HG02759 (cell line): ENCODE measurements at regions not wholly inside any gene's neighbourhood (a gene's known extent, or its start where the extent isn't known, plus 50 kb on each side); places are given as distances from the start of the nearest gene placed in this dataset.

ENCODE experiments used
- ATAC-seq: cut with Tn5 transposase; IDR thresholded peaks from one replicate; pipeline ENCODE4 v1.9.1; 2021; ENCODE audit warnings: mild to moderate bottlenecking, moderate library complexity; ENCODE audit not compliant: unreplicated experiment

DNA sequence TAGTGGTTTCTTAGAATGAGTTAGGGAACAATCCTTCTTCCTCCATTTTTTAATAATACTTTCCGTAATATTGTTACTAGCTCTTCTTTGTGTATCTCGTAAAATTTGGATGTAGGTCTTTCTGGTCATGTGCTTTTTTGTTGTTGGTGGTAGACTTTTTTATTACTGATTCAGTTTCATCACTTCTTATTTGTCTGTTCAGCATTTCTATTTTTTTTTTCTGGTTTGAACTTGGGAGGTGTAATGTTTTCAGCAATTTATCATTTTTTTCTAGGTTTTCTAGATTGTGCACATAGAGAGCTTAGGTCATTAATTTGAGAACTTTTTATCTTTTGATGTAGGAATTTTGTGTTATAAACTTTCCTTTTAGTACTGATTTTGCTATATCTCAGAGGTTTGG, 1299.9 kb downstream of the FSCB start:
- ATAC-seq, result no peak

DNA sequence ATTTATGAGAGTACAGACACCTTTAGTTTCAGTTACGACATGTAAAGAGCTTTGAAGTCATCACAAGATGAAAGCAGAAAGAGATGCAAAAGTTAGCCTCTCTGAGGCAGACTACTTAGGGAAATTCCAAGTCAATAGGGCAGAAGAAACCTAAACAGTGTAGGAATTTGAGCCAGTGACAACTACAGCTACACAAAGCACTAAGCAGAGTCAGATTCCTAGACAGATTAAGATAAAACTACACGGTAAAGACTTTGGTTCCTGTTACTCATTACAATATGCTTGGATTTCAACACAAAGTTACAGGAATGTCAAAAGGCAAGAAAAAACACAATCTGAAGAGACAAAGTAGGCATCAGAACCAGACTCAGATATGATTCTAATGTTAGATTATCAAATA, 1302.3 kb downstream of the FSCB start:
- ATAC-seq, result no peak

DNA sequence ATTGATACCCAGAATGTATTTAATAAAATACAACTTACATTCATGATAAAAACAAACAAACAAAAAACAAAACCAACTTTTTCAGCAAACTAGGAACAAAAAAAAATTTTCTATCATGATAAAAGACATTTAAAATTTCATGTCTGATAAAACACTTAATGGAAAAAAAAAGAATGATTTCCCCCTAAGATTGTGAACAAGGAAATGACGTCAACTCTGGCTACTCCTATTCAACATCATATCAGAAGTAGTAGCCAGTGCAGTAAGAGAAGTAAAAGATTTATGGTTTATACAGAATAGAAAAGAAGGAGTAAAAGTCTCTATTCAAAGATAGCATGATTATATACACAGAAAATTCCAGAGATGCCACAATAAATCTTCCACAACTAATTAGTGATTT, 1306.6 kb downstream of the FSCB start:
- ATAC-seq, result no peak

DNA sequence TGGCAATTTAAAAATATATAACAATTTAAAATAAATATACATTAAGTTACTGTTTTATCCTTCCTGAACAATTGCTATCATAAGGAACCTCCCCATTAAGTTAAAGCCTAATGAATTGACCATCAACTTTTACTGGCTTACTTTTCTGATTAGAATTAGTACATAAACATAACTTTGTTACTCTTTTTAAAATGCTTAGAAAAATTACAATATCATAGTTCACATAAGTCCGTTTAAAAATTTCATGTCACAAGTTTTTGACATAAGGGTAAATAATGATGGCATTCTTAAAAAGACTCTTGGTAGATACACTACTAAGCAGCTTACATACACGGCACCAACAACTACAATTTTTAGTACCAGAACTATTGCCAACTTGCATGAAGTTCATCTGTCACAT, 1308.6 kb downstream of the FSCB start:
- no peak for ATAC-seq

DNA sequence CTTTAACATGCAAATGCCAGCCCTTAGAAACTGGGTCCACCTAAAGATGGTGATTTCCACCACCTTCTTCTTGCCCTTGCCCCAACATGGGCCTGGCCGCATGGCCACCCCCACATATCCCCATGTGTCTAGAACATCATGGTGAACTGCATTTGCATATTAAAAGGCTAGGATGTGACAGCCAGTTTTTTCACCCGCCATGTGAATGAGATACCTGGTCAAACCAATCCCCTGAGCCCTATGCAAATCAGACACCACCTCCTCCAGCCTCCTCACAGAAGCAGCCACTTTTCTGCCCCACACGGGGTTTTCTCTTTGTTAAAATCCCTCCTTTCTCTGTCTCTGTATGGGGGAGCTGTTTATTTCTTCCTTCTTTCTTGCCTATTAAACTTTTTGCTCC, 1322.5 kb downstream of the FSCB start:
- ATAC-seq, result no peak

DNA sequence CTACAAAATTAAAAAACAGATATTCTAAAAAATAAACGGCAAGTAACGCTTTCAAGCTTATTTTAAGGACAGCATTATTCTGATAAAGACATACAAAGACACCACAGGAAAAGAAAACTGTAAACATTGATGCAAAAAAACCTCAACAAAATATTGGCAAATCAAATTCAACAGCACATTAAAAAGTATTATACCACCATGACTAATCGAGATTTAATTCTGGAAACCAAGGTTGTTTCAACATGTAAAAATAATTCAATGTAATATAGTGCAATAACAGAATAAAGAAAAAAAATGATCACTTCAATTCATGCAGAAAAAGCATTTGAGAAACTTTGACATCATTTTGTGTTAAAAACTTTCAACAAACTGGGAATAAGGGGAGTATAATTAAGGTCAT, 1323.2 kb downstream of the FSCB start:
- ATAC-seq, result no peak

DNA sequence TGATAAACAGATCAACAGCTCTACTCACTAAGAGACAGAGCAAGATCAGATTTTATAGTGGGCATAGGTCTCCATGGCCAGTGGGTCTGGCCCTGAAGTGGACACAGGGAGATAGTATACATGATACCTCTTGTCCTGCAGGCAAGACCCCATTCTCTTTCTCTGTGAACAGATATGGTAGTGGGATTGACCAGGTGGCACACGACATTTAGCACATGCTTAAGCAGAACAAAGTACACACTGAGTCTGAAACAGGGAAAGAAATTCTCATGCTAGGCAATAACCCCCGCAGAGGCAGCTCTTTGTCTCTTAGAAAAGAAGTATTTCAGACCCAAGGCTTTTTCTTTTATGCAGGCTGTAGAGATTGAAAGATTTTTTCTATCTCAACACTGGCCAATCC, 1331.2 kb downstream of the FSCB start:
- no peak for ATAC-seq

DNA sequence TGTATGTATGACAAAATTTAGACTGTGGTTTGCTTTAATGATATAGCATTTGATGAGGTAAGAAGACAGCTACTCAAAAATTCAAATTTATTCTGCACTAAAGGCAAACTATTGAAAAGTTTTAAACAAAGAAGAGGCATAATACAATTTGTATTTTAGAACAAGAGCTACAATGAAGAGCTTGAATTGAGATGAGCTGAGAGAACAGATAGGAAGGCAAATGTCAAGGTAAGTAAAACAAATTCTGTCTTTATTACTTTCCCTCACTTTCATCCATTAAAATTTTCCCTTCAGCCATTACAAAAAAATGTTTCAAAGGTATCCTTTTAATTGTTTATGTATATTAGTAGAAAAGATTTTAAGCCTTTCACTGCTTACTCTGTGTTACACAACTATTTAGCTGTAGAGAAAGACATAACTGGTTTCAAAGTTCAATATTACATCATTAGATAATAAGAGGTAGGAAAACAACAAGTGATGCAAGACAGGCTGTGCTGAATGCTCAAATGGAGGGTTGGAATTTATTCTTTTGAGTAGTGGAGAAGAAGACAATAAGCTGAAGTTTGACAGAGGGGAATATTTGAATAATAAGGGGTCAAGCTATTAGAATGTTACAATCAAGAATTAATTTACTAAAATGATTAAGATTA, 1334.1 kb downstream of the FSCB start:
- ATAC-seq, result no peak

DNA sequence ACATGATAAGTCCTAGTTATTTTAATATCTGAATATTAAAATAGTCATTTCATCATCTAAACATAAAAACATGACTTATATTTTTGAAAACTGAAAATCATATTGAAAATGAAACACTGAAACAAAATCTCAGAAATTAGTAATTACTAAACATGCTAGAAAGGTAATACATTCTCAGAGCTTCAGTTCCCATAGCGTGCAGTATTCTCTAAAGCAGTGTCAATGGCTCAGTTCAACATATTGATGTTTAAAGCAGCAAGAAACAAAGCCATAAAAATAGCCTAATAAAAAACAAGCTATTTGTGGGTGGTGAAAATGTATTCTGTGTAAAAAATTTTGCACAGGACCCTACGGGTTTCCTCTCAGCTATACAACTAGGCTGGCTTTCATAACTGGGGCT, 1337.4 kb downstream of the FSCB start:
- peak; percentile 54 for ATAC-seq

DNA sequence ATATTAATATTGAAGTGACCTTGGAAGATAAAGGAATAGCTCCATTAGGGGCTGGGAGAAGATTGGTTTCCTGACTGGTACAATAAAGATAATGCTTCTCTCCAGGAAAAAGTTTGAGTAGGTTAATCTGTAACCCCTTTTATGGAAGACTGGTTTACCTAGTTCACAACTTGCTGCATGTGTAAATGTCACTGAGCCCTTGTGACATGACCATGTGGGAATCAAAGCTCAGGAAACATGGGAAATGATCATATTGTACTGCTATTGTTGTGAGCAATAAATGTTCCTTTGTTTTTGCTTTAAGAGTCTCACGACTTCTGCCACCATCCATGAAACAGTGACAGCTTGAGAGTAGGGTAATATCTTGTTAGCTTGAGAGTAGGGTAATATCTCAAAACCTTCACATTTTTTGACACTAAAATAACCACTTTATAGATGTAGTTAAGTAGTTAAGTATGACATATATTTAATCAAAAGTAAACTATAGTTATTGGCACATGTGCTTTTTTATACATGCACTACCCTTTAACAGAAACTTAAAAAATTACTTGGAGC, 1338.6 kb downstream of the FSCB start:
- no peak for ATAC-seq

DNA sequence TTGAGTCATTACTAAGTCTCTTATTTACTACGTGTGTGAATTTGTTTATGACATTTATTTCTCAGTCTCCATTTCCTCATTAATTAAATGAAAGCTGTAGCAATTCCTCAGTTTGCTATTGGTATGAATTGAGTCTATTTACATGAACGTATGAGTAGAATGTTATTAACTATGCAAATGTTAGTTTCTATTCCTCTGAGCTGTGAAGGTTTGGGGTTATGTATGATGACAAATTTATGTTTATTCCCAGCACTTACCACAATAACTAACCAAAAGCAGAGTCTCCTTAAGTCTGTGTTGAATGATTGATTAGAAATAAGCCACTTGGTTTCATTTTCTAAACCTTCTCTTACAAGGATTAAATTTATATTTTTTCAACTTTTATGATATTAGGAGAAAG, 1340.9 kb downstream of the FSCB start:
- ATAC-seq, result peak; percentile 69

DNA sequence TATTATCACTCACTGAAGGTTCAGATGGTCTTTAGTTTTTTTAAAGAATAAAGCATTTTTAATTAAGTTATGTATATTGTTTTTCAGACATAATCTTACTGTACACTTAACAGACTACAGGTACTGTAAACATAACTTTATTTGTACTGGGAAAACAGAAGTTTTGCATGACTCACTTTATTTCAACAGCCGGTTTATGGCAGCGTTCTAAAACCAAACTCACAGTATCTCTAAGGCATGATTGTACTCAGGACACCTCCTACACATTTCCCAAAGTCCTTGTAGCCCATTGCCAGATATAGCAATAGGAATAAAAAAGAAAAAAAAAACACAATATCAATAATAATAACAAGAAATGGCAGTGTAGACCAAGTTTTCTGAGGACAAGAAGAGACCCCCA, 1341.4 kb downstream of the FSCB start:
- no peak for ATAC-seq

DNA sequence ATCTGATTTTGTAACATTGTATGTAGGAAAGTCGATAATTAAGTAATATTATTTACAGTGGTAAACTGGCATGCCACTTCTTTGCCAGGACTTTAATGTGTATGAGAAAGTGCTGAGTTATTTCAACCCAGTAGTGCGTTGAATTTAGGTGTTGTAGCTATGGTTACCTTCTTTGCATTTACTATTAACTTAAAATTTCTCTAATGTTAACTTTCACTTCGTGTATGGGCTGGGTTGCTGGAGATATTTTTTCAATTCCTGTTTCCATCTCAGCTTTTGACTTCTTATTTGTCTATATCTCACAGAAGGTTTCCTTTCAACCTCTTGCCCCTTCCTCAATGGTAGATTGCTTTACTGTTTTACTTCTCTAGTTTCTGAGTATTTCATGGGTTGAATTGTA, 1345.6 kb downstream of the FSCB start:
- peak; percentile 64 for ATAC-seq

DNA sequence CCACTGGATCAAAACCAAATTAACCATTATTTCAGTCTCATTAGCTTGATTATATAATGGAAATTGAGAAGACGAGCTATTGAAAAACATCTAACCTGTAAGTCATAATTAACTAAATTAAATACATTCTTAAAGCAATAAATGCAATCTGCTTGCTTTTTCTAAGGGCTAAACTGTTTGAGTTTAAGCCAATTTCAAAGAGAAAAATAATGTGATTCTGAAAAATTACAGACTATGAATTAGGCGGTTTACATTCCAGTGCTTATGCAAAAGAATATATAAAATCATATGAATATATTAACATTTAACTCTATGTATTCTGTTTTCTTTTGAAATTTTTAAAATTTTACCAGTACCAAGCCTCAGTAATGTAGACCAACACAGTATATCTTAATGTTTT, 1349.4 kb downstream of the FSCB start:
- ATAC-seq, result no peak

DNA sequence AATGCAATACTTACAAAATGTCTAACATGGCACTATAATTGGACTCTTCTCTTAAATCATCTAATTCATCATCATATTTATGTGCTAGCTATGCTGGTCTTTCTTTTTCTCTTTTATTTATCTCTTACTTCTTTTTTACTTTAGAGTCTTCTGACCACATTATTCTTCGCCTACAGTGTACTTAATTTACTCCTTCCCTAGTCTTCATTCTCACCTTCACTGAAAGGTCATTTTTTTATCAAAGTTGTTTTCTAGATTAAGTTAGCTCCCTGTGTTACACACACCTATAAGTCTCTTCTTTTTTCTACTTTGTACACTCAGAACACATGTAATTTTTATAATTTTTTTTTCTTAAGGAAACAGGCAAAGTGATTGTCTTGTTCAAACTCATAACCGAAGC, 1351.2 kb downstream of the FSCB start:
- no peak for ATAC-seq

DNA sequence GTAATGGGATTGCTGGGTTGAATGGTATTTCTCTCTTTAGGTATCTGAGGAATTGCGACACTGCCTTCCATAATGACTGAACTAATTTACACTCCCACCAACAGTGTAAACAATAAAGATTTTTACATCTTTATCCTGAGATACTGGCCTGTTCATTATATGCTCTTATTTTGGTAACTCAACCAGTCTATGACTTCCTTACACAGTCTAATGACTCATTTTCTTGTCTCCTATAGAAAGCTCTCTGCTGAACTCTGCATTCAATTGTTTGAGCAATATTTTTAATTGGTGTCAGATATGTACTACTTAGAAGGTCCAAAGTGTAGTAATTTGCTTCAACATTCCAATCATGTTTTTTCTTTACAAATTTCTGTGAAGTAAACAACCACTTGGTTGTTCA, 1351.8 kb downstream of the FSCB start:
- ATAC-seq, result no peak

DNA sequence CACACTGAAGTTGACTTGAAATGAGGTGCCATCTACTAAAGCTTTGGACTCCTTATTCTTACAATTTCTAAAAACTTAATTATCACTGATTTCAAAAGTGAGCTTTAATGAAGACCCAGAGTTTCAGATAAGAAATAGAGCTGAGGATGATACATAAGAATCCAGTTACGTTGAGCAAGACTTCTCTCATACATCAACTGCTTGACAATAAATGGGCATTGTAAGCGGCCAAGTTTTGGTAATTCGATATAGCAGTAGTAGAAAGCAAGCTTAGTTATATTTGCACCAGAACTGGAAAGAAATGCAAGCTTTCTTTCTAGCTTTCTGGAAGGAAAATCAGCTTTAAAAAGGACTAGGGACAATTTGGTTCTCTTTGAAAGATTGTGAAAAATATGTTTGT, 1359.6 kb downstream of the FSCB start:
- ATAC-seq, result no peak

DNA sequence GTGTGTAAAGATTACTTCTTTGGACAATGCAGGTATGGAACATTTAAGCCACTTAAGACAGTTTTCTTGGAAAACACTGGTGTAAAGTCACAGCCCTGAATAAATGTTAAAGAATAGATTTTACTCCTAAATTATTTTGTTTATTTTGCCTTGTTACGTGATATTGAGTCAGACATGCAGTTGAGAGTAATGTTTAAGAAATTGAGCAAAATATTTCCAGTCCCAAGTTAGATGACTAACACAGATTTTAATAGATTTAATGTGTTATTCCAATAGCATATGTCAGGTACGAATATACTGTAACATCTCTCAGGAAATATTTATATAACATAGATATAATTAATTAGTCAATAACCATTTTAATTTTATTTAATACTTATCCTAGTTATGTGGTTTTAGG, 1361.7 kb downstream of the FSCB start:
- ATAC-seq, result no peak

DNA sequence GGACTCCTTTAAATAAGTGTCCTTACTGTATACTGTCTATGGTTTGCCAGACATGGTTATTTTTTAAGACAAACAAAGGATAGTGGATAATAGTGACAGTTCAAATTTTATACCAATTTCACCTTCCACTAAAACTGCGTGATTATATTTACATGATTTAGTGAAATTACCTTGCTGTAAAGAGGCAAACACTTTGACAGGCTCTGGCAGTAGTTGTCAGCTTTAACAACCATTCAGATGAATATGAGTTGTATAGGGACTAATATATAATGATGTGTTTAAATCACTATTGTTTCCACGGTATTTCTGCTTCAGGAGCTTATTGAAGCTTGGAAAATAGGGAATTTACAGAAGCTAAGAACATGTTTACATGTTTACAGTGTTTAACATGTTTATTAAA, 1364.0 kb downstream of the FSCB start:
- no peak for ATAC-seq

DNA sequence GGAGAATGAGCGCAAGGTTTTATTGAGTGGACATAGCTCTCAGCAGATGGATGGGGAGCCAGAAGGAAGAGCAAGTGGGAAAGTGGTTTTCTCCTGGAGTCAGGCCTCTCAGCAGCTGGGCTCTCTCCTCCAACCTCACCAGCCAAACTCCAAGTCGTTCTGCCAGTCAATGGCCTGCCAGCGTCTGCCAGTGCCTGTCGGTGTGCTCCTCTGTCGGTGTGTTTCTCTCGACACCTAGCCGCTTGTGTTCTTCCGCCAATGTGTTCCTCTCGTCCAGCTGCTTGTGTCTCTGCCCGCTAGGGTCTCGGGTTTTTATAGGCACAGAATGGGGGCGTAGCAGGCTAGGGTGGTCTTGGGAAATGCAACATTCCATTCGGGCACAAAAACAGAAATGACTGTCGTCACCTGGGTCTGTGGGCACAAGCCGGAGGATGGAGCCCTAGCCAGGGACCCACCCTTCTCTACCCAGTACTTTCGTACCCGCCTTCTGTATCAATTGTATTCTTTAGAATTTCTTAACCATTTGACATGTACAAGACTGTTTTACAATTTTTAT, 1365.4 kb downstream of the FSCB start:
- ATAC-seq, result no peak

DNA sequence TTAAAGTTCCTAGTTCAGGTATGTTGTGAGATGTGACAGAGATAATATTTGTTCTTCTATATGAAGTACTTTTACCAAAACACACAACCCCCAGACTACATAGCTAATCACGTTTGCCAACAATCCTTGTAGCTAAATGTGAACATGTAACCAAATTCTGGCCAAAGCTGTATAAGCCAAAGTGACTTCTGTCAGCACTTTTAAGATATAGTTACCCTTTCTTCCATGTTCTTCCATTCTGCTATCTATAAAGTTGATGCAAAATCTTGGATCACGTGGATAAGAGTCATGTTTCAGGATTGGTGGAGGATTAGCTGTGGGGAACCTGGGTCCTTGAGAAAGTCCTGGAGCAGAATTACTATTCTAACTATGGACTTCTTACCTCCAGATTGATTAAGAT, 1366.6 kb downstream of the FSCB start:
- no peak for ATAC-seq

DNA sequence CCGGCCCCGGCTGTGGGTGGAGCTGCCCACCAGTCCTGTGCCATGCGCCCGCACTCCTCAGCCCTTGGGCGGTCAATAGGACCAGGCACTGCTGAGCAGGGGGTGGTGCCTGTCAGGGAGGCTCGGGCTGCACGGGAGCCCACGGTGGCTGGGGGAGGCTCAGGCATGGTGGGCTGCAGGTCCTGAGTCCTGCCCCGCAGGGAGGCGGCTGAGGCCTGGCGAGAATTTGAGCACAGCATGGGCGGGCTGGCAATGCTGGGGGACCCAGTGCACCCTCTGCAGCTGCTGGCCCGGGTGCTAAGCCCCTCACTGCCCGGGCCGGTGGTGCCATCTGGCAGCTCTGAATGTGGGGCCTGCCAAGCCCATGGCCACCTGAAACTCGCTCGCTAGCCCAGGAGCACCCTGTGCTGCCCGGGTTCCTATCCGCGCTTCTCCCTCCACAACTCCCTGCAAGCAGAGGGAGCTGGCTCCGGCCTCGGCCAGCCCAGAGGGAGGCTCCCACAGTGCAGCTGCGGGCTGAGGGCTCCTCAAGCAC, 1371.1 kb downstream of the FSCB start:
- no peak for ATAC-seq

DNA sequence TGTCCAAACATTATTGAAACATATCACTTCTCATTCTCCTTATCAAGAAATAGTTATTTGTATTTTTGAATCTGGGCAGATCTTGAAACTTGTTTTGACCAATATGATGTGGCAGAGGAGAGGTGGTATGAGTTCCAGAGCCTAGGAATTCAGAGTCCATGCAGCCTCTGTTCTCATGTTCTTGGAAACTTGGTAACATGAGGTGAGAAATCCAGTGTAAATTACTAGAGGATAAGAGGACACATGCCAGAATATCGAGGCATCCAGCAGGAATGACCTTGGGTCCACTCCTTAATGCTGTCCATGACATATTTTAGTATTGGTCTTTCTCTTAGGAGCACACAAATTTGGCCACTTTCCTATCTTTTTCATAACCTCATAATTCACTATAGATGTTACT, 1374.6 kb downstream of the FSCB start:
- no peak for ATAC-seq
